H1 (cell line): ENCODE measurements at regions not wholly inside any gene's neighbourhood (a gene's known extent, or its start where the extent isn't known, plus 50 kb on each side); places are given as distances from the start of the nearest gene placed in this dataset.

Source experiments
- RNF2 ChIP-seq: fragments of 200-900, 300-1000 bp; sonication (generic); IDR thresholded peaks from 2 replicates; pipeline ENCODE4 v1.7.1; 2016; ENCODE audit warnings: borderline replicate concordance, low read depth, mild to moderate bottlenecking, antibody characterized with exemption, low read length; ENCODE audit not compliant: poor library complexity, severe bottlenecking; ENCODE audit errors: missing control alignments
- ZNF274 ChIP-seq: IDR thresholded peaks from 2 replicates; pipeline ENCODE4 v1.7.0; 2012; ENCODE audit warnings: low read length, borderline replicate concordance; ENCODE audit errors: extremely low read depth

DNA sequence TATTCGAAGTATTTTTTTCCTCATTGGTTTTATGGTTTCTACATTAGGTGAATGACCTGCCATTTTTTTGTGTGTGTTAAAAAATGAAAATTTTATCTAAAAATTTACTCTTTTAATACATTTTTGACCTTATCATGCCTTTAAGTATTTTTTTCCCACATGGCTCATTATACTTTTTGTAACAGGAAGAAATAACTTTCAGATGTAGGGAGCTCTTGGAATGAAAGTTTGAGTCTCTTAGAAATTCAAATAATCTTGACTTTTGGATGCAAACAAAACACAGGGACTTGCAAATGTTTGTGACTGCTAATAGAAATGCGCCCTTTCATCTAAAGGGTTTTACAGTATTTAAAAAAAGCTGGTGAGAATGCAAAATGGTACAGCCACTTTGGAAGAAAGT is 457.9 kb downstream of the KLF5 start (continued):
- TF ChIP-seq RNF2 (no peak), ZNF274 (no peak)
- TF ChIP-seq, all 59 proteins: peak for 0
